Transverse colon (tissue), 4 donors: ENCODE measurements at regions not wholly inside any gene's neighbourhood (a gene's known extent, or its start where the extent isn't known, plus 50 kb on each side); places are given as distances from the start of the nearest gene placed in this dataset.

Experiments
- CTCF ChIP-seq, 5 experiments: fragments of 200-600 bp in 3 of 5; fragments of 450-650 bp in 2 of 5; sonication (generic) in 3 of 5; IDR thresholded peaks; 1 replicate in 2 of 5; 2 replicates in 3 of 5; pipeline ENCODE4 v1.5.1; 2016 to 2017; ENCODE audit warnings: antibody characterized with exemption in 5 of 5, inconsistent platforms in 3 of 5, mild to moderate bottlenecking in 2 of 5, moderate library complexity in 1 of 5
- EP300 ChIP-seq: sonication (generic); formaldehyde crosslinking; IDR thresholded peaks from one replicate; pipeline ENCODE4 v1.6.1; 2017; ENCODE audit warnings: antibody characterized with exemption, low read depth
- POLR2A ChIP-seq: fragments of 450-650 bp; IDR thresholded peaks from one replicate; pipeline ENCODE4 v1.6.1; 2016; ENCODE audit warnings: antibody characterized with exemption, mild to moderate bottlenecking, moderate library complexity
- POLR2AphosphoS5 ChIP-seq, 3 donors: sonication (generic); formaldehyde crosslinking; IDR thresholded peaks; one replicate each; pipeline ENCODE4 v1.6.1; 2016; ENCODE audit warnings: antibody characterized with exemption in 3 of 3

DNA sequence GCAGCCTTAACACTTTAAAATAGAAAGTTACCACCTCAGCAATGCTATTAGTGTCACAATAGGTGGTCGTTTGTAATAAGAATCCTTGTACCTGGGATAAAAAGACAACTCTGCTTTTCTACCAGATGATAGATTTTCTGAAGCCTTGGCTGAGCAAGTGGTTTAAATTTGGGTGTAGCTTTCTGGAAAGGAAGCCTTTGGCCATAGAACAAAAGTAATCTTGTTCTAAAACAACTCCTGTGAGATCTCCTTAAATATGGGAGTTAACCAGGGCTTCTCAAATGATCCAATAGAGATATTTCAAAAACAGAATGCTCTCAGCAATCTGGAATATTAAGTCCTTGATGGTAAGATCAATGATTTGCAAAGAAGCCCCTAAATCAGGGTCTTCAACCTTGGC is 261.6 kb downstream of the ZNF516 start:
- no peak for TF ChIP-seq CTCF (IDR thresholded peaks at IDR 0.05)
- TF ChIP-seq EP300, result no peak
- TF ChIP-seq POLR2A, result no peak
- no peak for TF ChIP-seq POLR2AphosphoS5 (IDR thresholded peaks at IDR 0.05)
